DMS153 (cell line): ENCODE measurements at regions not wholly inside any gene's neighbourhood (a gene's known extent, or its start where the extent isn't known, plus 50 kb on each side); places are given as distances from the start of the nearest gene placed in this dataset.

Source experiments
- DNase-seq: peaks from one replicate; lab custom pipeline; 2025; lab: John Stamatoyannopoulos, UW

DNA sequence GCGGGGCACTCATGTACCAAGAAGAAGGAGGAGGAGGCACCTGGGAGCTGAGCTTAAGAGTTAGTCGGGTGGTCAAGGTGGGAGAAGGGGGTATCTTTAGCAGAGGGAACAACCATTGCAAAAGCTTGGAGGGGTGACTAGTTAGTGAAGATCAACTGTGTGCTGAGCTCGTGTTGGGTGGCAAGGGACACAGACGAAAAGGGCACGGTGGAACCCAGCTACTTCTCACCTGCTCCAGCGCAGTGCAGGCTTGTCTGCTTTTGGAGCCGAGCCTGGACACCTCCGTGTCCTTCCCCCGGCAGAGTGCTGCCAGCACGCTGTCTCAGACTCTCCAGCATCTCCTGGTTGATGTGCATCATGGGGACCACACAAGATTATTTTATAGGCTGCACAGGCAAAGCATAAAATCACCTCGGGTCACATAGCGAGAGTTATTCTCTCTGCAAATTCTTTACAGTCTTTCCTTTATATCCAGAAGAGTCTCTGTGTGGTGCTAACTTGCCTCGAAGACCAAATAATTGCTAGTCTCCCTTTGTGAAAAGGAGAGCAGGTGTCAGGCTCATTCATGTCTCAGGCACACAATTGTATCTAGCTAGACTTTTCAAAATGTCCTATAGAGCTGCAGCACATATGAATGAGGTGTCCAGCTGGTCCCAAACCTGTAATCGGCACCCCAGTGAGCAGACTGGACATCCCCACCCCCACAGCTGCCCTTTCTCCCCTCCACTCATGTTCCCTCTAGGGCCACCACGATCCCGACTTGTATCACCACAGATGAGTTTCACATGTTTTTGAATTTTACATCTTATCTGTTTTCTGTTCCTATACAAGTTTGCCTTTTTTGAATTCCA, 123.4 kb downstream of the CEBPB start:
- no peak for DNase-seq

GRCh38 chr20:50314678-50315335, 124.2 kb downstream of the CEBPB start:
- peak; percentile 30 for DNase-seq

GRCh38 chr20:50315586-50316551, 125.2 kb downstream of the CEBPB start:
- no peak for DNase-seq

- no peak for DNase-seq
Measured at GRCh38 chr20:50317116-50317515, 126.5 kb downstream of the CEBPB start.

DNA sequence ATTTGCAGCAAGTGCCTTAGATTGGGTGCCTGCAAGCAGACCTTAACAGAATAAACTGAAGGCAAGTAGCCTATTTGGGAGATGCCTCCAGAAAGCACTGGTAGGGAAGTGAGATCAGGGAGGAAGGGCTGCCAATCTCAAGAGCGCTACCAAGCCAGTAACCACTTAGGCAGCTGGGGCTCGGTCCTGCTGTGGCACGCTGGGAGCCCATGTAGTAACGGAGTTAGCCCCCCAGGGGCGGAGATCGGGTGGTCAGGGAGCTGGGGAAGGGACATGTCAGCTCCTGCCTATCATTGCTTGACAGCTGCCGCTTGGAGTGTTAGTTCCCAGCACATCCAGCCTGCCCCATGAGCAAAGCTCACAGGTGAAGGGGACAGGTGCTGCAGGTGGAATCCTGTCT, 127.0 kb downstream of the CEBPB start:
- DNase-seq: peak; percentile 50

DNA sequence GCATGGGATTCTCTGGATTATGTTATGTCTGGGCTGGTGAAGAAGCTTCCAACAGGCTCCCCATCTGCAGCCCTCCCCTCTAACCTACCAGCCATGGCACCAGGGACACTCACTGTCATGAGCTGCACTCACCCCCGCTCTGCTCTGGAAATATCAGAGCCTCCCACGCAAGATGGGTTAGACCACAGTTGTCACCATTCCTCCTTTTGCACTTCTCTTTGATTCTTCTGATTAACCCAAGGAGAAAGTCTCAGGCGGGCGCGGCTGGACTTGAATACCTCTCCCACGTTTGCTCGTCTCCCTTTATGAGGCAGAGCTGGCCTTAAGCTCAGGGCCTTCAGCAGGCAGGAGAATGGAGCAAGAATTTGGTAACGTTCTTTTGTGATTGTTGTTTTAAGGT, 128.1 kb downstream of the CEBPB start:
- DNase-seq: no peak

DNA sequence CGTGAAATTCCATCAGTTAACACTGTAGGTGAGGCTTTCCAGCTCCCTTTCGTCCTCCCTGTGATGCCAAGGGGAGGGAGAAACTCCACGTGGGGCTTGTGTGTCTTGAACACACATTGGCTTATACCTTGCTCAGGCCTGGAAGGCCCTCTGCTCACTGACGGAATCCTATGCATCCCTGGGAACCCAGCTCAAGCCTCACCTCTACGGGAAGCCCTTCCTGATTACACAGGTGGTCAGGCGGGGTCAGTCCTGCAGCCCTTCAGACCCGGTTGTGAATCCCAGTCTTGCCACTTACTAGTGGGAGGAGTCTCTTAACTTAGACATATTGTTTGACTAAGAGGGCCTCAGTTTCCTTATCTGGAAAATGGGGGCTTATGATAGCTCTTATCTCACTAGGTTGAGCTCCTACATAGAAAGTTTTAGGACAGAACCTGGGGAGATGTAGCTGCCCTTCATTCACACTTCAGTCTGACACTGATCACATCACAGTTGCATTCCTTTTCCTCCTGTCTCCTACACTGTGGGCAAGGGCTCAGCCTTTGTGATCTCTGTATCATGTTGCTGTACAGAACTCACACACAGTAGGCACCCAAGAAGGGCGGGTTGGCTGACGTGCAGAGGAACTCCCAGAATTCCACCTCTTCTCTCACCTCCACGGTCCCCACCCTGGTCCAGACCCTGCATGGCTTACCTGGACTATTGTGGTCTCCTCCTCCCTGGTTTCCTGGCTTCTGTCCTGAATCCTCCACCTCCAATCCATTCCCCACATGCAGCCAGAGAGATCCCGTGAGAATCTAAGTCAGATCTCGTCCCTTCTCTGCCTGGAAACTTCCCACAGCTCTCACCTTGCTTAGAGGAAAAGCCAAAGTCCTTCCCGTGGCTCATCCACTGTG, 129.6 kb downstream of the CEBPB start:
- DNase-seq: no peak

- peak; percentile 13 for DNase-seq
Measured at GRCh38 chr20:50320901-50321796, 130.5 kb downstream of the CEBPB start.

- DNase-seq: no peak
Measured at GRCh38 chr20:50321797-50322480, 131.3 kb downstream of the CEBPB start.

DNA sequence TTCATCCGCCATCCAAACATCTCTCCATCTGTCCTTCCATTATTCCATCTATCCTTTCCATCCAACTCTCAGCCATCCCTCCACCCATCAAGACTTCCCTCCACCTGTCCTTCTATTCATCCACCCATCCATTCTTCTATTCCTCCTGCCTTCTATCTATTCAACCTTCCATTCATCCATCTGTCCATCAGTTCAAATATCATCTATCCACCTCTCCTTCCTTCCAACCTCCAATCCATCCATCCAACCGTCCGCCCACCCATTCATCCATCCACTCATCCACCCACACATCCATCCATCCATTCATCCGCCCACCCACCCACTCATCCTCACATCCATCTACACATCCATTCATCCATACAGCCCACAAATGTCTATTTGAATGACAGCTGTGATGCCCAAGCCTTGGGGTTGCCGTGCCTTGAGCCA, 132.1 kb downstream of the CEBPB start:
- DNase-seq: no peak

- no peak for DNase-seq
Measured at GRCh38 chr20:50323209-50323608, 132.6 kb downstream of the CEBPB start.

DNA sequence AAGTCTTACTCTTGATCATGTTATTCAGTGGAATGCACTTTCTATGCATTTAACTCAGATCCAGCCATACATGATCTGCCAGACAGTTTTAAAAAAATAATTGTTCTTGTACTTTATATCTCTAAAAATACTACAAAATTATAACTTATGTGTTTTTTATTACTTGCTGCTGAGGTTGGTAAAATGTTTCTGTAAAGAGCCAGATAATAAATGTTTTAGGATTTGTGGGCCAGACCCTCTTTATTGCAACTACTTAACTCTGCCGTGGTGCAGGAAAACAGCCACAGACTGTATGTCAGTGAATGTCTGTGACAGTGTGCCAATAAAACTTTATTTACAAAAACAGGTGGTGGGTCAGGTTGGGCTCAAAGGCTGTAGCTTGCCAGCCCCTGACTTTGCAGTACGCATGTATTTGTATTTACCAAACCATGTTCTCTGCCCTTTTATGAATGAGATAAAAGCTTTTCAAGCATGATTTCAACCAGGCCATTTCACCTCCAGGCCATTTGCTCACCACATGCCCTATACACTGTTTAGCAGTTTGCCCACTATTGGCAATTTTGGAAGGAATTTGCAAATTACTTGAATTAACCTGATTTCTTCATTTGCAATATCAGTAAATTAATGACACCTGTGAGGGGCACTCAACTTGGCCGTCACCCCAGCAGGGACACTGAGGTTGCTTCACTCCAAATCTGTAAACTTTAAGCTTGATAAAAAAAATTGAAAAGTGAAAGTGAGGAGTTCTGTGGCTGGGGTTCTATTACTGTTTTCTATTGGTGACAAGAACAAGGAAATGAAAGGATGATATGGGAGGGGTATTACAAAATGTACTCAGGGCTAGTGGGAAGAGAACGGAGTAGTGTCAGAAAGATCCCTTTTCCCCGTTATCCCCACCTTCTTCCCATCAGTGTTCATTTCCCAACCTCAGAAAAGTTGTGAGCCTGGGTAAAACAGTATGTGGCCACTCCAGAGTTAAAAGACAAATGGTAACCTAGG, 133.4 kb downstream of the CEBPB start:
- no peak for DNase-seq

DNA sequence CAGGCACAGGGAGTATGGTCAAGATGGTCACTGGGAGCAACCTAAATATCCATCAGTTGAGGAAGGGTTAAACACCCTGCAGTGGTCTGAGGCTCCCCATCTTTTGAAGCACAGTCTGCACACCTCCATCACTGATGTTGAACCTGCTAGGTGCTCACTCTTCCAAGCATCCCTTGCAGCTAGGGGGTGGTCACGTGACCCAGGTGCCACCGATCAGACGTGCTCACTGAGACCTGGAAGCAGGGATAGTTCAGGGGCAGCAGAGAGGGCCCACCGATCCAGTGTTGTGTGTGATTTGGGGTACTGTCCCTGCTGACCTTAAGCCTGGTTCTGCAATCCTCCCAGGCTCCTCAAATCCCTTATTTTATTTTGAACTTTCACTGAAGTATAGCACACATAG, 134.6 kb downstream of the CEBPB start:
- no peak for DNase-seq

- no peak for DNase-seq
Measured at GRCh38 chr20:50325651-50326050, 135.0 kb downstream of the CEBPB start.

GRCh38 chr20:50327666-50328065, 137.0 kb downstream of the CEBPB start:
- no peak for DNase-seq

DNA sequence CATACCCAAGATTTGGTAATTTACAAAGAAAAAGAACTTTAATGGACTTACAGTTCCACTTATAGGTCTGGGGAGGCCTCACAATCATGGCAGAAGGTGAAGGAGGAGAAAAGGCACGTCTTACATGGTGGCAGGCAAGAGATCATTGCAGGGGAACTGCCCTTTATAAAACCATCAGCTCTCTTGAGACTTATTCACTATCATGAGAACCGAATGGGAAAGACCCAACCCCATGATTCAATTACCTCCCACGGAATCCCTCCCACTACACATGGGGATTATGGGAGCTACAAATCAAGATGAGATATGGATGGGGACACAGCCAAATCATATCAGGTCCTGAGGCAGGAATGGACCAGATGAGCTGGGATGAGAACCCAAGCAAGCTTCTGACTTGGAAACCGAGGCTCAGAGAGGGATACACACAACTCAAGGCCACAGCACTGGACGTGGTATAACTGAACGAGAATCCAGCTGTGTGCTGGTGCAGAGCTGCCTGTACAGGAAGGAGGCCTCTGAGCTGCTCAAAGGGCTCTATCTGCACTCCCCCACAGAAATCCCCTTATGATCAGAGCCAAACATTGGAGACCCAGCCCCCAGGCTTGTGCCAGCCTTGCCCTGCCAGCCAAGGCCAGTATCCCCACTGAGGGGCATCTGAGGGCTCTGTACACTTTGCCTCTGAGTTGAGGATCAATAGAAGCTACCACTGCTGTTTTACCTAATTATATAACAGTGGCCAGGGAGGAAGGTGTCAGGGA, 137.8 kb downstream of the CEBPB start:
- DNase-seq: no peak
